Sigmoid colon (tissue), 4 donors: ENCODE measurements at regions not wholly inside any gene's neighbourhood (a gene's known extent, or its start where the extent isn't known, plus 50 kb on each side); places are given as distances from the start of the nearest gene placed in this dataset.

Source experiments
- CTCF ChIP-seq, 4 experiments: fragments of 450-650 bp in 3 of 4; fragments of 200-600 bp in 1 of 4; IDR thresholded peaks; one replicate each; pipeline ENCODE4 v1.5.1; 2016 to 2019; ENCODE audit warnings: antibody characterized with exemption in 4 of 4, mild to moderate bottlenecking in 3 of 4, moderate library complexity in 2 of 4
- POLR2A ChIP-seq, 2 donors: fragments of 450-650 bp; IDR thresholded peaks; one replicate each; pipeline ENCODE4 v1.6.1; 2016; ENCODE audit warnings: antibody characterized with exemption in 2 of 2, mild to moderate bottlenecking in 2 of 2, moderate library complexity in 2 of 2
- POLR2AphosphoS5 ChIP-seq, 4 donors: sonication (generic); formaldehyde crosslinking; IDR thresholded peaks; one replicate each; pipeline ENCODE4 v1.6.1; 2017; ENCODE audit warnings: antibody characterized with exemption in 4 of 4

GRCh38 chr12:47360093-47360480 is 280.3 kb upstream of the AMIGO2 start:
- TF ChIP-seq CTCF (IDR thresholded peaks at IDR 0.05) (no peak), POLR2AphosphoS5 (IDR thresholded peaks at IDR 0.05) (no peak), POLR2A (IDR thresholded peaks at IDR 0.05) (no peak)
